GM12891 (cell line): ENCODE measurements at regions not wholly inside any gene's neighbourhood (a gene's known extent, or its start where the extent isn't known, plus 50 kb on each side); places are given as distances from the start of the nearest gene placed in this dataset.

Experiments used
- PAX5 ChIP-seq: IDR thresholded peaks from 2 replicates; pipeline ENCODE4 v1.6.1; 2011; ENCODE audit warnings: low read length, moderate library complexity, mild to moderate bottlenecking; ENCODE audit not compliant: insufficient read depth, severe bottlenecking
- POLR2A ChIP-seq: IDR thresholded peaks from 2 replicates; pipeline ENCODE4 v1.6.1; 2011; ENCODE audit warnings: low read depth, low read length, control low read depth
- POLR2AphosphoS5 ChIP-seq: IDR thresholded peaks from 2 replicates; pipeline ENCODE4 v1.6.1; 2011; ENCODE audit warnings: low read depth, low read length, control low read depth
- POU2F2 ChIP-seq: IDR thresholded peaks from 2 replicates; pipeline ENCODE4 v1.6.1; 2011; ENCODE audit warnings: low read depth, mild to moderate bottlenecking, control low read depth, low read length, moderate library complexity
- SPI1 ChIP-seq: IDR thresholded peaks from 2 replicates; pipeline ENCODE4 v1.6.1; 2011; ENCODE audit warnings: low read depth, low read length, control low read depth
- TAF1 ChIP-seq: IDR thresholded peaks from 2 replicates; pipeline ENCODE4 v1.6.1; 2011; ENCODE audit warnings: low read depth, low read length, control low read depth

DNA sequence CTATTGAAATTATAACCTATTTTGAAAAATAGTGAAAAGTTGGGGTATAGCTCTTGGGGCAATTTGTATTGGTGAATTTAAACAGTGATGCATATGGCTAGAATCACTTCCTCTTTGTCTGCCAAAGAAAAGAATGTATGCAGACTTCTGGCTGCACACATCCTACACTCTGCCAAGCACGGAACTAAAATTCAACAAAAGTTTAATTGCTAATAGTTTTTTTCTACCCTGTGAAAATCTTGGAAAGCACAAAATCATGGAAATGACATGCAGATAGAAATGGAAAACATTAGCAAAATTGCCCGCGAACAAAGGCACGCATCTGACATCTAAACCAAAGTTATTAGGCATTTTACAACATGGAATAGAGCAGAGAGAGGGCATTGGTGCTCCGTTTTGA is 106.4 kb upstream of the PDE10A start:
- no peak for TF ChIP-seq POLR2AphosphoS5
- no peak for TF ChIP-seq POLR2A
- no peak for TF ChIP-seq TAF1
- peak; percentile 86 for TF ChIP-seq SPI1
- TF ChIP-seq POU2F2 = no peak
- TF ChIP-seq PAX5 = no peak
